Endothelial cell of umbilical vein (primary cell): ENCODE measurements at regions not wholly inside any gene's neighbourhood (a gene's known extent, or its start where the extent isn't known, plus 50 kb on each side); places are given as distances from the start of the nearest gene placed in this dataset.

Experiments used
- BruUV-seq: library from RNA; stranded (reverse); fragments of 400-500 nt; replicated peaks from 2 replicates; lab custom pipeline; 2021; lab: Mats Ljungman, UMichigan
- CTCF ChIA-PET: fragments of 300-600, 350-600 bp; sonication (Branson Sonifier 250); formaldehyde crosslinking; loops from one replicate; lab custom pipeline; 2021; ENCODE audit warnings: antibody characterized with exemption, inconsistent platforms; lab: Charles Lee
- POLR2A ChIA-PET: fragments of 300-600, 350-600 bp; sonication (Branson Sonifier 250); formaldehyde crosslinking; loops from one replicate; lab custom pipeline; 2021; ENCODE audit warnings: antibody characterized with exemption, inconsistent platforms; lab: Charles Lee
- DNase-seq: peaks from one replicate; pipeline ENCODE4 v3.0.0-alpha.2; 2011; ENCODE audit warnings: low read depth, low spot score
- FAIRE-seq: peaks from 2 replicates; lab custom pipeline; 2011; peaks lifted over from hg19 to GRCh38; lab: Jason Lieb, UNC
- H2AFZ ChIP-seq: 2 replicates; pipeline ENCODE4 v1.6.0; 2012; ENCODE audit warnings: low read depth, low read length, control low read depth, inconsistent platforms
- H3K27ac ChIP-seq: 2 replicates; pipeline ENCODE4 v1.5.1; 2011; ENCODE audit warnings: low read depth, mild to moderate bottlenecking, control low read depth, low read length, moderate library complexity; ENCODE audit not compliant: insufficient read depth
- H3K27me3 ChIP-seq, 2 experiments: 2 replicates each; pipeline versions ENCODE4 v1.6.0 to v1.6.1; 2011; ENCODE audit warnings: low read length in 2 of 2, mixed read lengths in 1 of 2; ENCODE audit not compliant: control insufficient read depth in 2 of 2, insufficient read depth in 2 of 2
- H3K36me3 ChIP-seq, 2 experiments: 2 replicates in 1 of 2; 3 replicates in 1 of 2; pipeline ENCODE4 v1.5.1; 2011; ENCODE audit warnings: low read length in 2 of 2, mild to moderate bottlenecking in 1 of 2, moderate library complexity in 1 of 2; ENCODE audit not compliant: control insufficient read depth in 2 of 2, insufficient read depth in 2 of 2; ENCODE audit errors: extremely low read depth in 1 of 2
- H3K4me1 ChIP-seq: 3 replicates; pipeline ENCODE4 v1.5.1; 2011; ENCODE audit warnings: mild to moderate bottlenecking, low read length; ENCODE audit not compliant: control insufficient read depth, insufficient read depth; ENCODE audit errors: extremely low read depth
- H3K4me2 ChIP-seq: 2 replicates; pipeline ENCODE4 v1.6.1; 2011; ENCODE audit warnings: low read length, control low read depth, mixed read lengths; ENCODE audit not compliant: insufficient read depth
- H3K4me3 ChIP-seq, 3 experiments: fragments of 200-600 bp in 1 of 3; sonication (generic), shearing (Covaris generic) in 1 of 3; replicated peaks in 1 of 3; 2 replicates each; pipeline ENCODE4 v1.5.1; 2011 to 2016; ENCODE audit warnings: control low read depth in 3 of 3, low read length in 3 of 3, mild to moderate bottlenecking in 2 of 3, inconsistent platforms in 1 of 3, low read depth in 1 of 3, moderate library complexity in 1 of 3; ENCODE audit not compliant: insufficient read depth in 1 of 3
- H3K79me2 ChIP-seq: 2 replicates; pipeline ENCODE4 v1.6.0; 2012; ENCODE audit warnings: low read length, inconsistent platforms; ENCODE audit not compliant: control insufficient read depth, insufficient read depth
- H3K9ac ChIP-seq: replicated peaks from 2 replicates; pipeline ENCODE3; 2011; ENCODE audit warnings: low read length, control low read depth; ENCODE audit not compliant: insufficient read depth; ENCODE audit errors: extremely low read depth
- H3K9me1 ChIP-seq: replicated peaks from 3 replicates; pipeline ENCODE4 v1.6.0; 2011; ENCODE audit warnings: mild to moderate bottlenecking, low read length; ENCODE audit not compliant: control insufficient read depth, insufficient read depth; ENCODE audit errors: extremely low read depth
- H3K9me3 ChIP-seq: replicated peaks from 2 replicates; pipeline ENCODE4 v1.5.1; 2012; ENCODE audit warnings: low read length, inconsistent platforms; ENCODE audit not compliant: control insufficient read depth, insufficient read depth
- H4K20me1 ChIP-seq: replicated peaks from 2 replicates; pipeline ENCODE3; 2011; ENCODE audit warnings: mild to moderate bottlenecking, low read length; ENCODE audit not compliant: control insufficient read depth, insufficient read depth; ENCODE audit errors: extremely low read depth
- EZH2 ChIP-seq: IDR thresholded peaks from 2 replicates; pipeline ENCODE4 v1.6.1; 2012; ENCODE audit warnings: borderline replicate concordance, low read depth, mild to moderate bottlenecking, moderate library complexity, low read length, inconsistent platforms; ENCODE audit not compliant: severe bottlenecking
- FOS ChIP-seq: IDR thresholded peaks from 2 replicates; pipeline ENCODE4 v1.6.1; 2011; ENCODE audit warnings: mild to moderate bottlenecking, low read length, moderate library complexity, borderline replicate concordance; ENCODE audit not compliant: insufficient read depth
- GATA2 ChIP-seq: IDR thresholded peaks from 2 replicates; pipeline ENCODE4 v1.7.0; 2011; ENCODE audit warnings: low read depth, mild to moderate bottlenecking, moderate library complexity, mixed read lengths, low read length; ENCODE audit not compliant: insufficient read length, insufficient read depth
- JUN ChIP-seq: IDR thresholded peaks from 2 replicates; pipeline ENCODE4 v1.6.1; 2011; ENCODE audit warnings: borderline replicate concordance, low read depth; ENCODE audit not compliant: insufficient read length, insufficient read depth
- MYC ChIP-seq: IDR thresholded peaks from one replicate; pipeline ENCODE4 v1.6.1; 2011; ENCODE audit warnings: mild to moderate bottlenecking, low read depth, low read length
- POLR2A ChIP-seq: IDR thresholded peaks from 2 replicates; pipeline ENCODE4 v1.6.1; 2012; ENCODE audit warnings: low read depth, mild to moderate bottlenecking, control low read depth, low read length
- POLR2AphosphoS5 ChIP-seq: IDR thresholded peaks from 2 replicates; pipeline ENCODE4 v1.6.1; 2012; ENCODE audit warnings: low read depth, mild to moderate bottlenecking, control low read depth, low read length, moderate library complexity; ENCODE audit not compliant: insufficient read depth
- dilution Hi-C: fragments of 300-500 bp; cut with MboI; formaldehyde crosslinking; loops from one replicate; pipeline ENCODE4 v1.15.0; 2019; ENCODE audit warnings: low sequenced_read_pairs; ENCODE audit not compliant: extremely low pct_ligation_motif_present
- intact Hi-C: fragments of 100-400 bp; cut with micrococcal nuclease; formaldehyde crosslinking; loops from one replicate; pipeline ENCODE4 v1.10.0; 2022
- TF ChIP-seq, protein P1 (sequence below), 2 donors: IDR thresholded peaks; 1 replicate in 1 of 2; 2 replicates in 1 of 2; pipeline ENCODE4 v1.5.1; 2011; ENCODE audit warnings: low read length in 2 of 2, mild to moderate bottlenecking in 2 of 2, moderate library complexity in 2 of 2, control low read depth in 1 of 2, inconsistent platforms in 1 of 2, low read depth in 1 of 2; ENCODE audit not compliant: insufficient read depth in 1 of 2; ENCODE audit errors: extremely low read depth in 1 of 2
- TF ChIP-seq, protein P2 (sequence below): IDR thresholded peaks from 2 replicates; pipeline ENCODE4 v1.6.1; 2011; ENCODE audit not compliant: insufficient read depth, insufficient read length

DNA sequence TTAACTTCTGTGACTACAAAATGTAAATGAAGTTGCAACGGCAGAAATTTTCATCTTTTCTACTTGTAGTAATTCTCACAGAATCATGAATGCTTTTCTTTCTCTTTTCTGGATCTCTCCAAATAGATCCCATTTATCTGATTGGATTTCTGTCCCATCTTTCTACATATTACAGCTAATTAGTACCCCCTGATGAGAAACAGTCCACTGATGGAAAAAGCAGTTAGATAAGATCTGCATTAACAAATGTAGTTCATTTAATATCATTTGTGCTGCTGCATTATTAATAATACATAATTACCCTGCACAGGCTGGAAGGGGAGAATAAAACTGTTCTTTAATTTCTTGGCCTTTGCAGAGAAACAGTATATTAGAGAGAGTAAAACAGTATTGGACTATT, 289.3 kb downstream of the TTLL7 start:
- Histone ChIP-seq H3K27me3 (no peaks in the 10 kb centered on the region), H3K9ac (no peak overlapping the region), H2AFZ (no peak overlapping the region), H3K27ac (no peak overlapping the region), H3K4me3 (no peak overlapping the region), H3K4me2 (no peak overlapping the region), H3K9me3 (no peaks in the 10 kb centered on the region), H3K36me3 (no peaks in the 10 kb centered on the region), H3K4me1 (no peaks in the 10 kb centered on the region), H3K79me2 (no peaks in the 10 kb centered on the region), H3K9me1 (no peaks in the 10 kb centered on the region), H4K20me1 (no peaks in the 10 kb centered on the region)
- dilution Hi-C loops (no loop called here), intact Hi-C loops (no loop called here)
- CTCF ChIA-PET, result no interaction called here
- POLR2A ChIA-PET, result no interaction called here
- DNase-seq, result no peak
- no peak for FAIRE-seq
- TF ChIP-seq POLR2AphosphoS5 (no peak), POLR2A (no peak), EZH2 (no peak), MYC (no peak), JUN (no peak), FOS (no peak), GATA2 (no peak)
- TF ChIP-seq, protein P1, sequence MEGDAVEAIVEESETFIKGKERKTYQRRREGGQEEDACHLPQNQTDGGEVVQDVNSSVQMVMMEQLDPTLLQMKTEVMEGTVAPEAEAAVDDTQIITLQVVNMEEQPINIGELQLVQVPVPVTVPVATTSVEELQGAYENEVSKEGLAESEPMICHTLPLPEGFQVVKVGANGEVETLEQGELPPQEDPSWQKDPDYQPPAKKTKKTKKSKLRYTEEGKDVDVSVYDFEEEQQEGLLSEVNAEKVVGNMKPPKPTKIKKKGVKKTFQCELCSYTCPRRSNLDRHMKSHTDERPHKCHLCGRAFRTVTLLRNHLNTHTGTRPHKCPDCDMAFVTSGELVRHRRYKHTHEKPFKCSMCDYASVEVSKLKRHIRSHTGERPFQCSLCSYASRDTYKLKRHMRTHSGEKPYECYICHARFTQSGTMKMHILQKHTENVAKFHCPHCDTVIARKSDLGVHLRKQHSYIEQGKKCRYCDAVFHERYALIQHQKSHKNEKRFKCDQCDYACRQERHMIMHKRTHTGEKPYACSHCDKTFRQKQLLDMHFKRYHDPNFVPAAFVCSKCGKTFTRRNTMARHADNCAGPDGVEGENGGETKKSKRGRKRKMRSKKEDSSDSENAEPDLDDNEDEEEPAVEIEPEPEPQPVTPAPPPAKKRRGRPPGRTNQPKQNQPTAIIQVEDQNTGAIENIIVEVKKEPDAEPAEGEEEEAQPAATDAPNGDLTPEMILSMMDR (IDR thresholded peaks at IDR 0.05; ENCODE audit: extremely low read depth in 1 of 2, insufficient read depth in 1 of 2, low read depth in 1 of 2, low read length in 2 of 2), result no peak
- TF ChIP-seq, protein P2, sequence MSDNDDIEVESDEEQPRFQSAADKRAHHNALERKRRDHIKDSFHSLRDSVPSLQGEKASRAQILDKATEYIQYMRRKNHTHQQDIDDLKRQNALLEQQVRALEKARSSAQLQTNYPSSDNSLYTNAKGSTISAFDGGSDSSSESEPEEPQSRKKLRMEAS, result no peak
- no TSS peak for BruUV-seq
